ENCODE measurements at regions not wholly inside any gene's neighbourhood (a gene's known extent, or its start where the extent isn't known, plus 50 kb on each side); places are given as distances from the start of the nearest gene placed in this dataset.
"Not testable (repeated sequence)": the region's sequence is repeated elsewhere in the genome, so short reads cannot be mapped to it uniquely, and the experiment has no call there.

DNA sequence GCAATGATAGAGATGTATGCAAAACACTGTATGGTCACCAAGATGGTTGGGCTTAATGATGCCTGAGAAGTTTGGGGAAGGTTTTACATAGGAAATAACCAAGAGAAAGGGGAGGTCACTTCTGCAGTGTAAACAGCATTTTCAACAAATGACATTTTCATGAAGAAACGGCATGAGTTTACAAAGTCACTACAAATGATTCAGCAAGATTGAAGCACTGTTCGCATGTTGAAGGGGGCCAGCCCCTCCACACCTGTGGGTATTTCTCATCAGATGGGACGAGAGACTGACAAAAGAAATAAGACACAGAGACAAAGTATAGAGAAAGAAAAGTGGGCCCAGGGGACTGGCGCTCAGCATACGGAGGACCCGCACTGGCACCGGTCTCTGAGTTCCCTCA is 234.1 kb upstream of the POGK start:
- H3K27ac ChIP-seq (ENCODE audit: low read depth, low read length, severe bottlenecking), result no peak overlapping the region
- no peaks in the 10 kb centered on the region for H3K4me1 ChIP-seq (ENCODE audit: control insufficient read depth, insufficient read depth, low read length, poor library complexity, severe bottlenecking)
- no peak overlapping the region for H3K4me3 ChIP-seq (ENCODE audit: extremely low read depth, insufficient read depth, low read length, poor library complexity, severe bottlenecking)
- no peaks in the 10 kb centered on the region for H3K9me3 ChIP-seq (ENCODE audit: control insufficient read depth, low read length)
- WGBS, 2 experiments (ENCODE audit: insufficient coverage in 2 of 2), result 90% methylated on average over 2 of the region's 7 CpGs
- no peaks in the 10 kb centered on the region for H3K36me3 ChIP-seq (ENCODE audit: control insufficient read depth, insufficient read depth, low read length)

DNA sequence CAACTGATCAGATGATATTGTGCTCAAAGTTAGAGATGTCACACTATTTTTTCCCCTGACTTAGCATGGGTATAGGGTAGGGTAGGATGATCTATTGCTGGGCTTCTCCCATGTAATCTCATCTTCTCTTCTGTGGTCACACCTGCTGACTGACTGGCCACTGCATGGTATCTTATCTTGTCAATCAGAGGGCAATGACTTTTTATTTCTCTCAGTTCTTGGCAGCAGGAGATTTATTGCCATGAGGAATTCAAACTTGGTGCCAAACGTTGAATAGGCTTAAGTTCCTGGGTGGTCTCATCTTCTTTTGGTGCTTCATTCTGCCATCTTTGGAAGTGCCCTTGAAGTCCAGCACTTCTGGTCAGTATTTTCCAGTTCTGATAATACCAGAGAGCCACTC is 226.4 kb upstream of the POGK start:
- no peaks in the 10 kb centered on the region for H3K9me3 ChIP-seq (ENCODE audit: control insufficient read depth, low read length)
- no peak overlapping the region for H3K4me3 ChIP-seq (ENCODE audit: extremely low read depth, insufficient read depth, low read length, poor library complexity, severe bottlenecking)
- no peaks in the 10 kb centered on the region for H3K36me3 ChIP-seq (ENCODE audit: control insufficient read depth, insufficient read depth, low read length)
- no peaks in the 10 kb centered on the region for H3K4me1 ChIP-seq (ENCODE audit: control insufficient read depth, insufficient read depth, low read length, poor library complexity, severe bottlenecking)
- no peak overlapping the region for H3K27ac ChIP-seq (ENCODE audit: low read depth, low read length, severe bottlenecking)
- WGBS, 2 experiments (ENCODE audit: insufficient coverage in 2 of 2), result 50 to 71% methylated on average over 1 of the region's 1 CpG

DNA sequence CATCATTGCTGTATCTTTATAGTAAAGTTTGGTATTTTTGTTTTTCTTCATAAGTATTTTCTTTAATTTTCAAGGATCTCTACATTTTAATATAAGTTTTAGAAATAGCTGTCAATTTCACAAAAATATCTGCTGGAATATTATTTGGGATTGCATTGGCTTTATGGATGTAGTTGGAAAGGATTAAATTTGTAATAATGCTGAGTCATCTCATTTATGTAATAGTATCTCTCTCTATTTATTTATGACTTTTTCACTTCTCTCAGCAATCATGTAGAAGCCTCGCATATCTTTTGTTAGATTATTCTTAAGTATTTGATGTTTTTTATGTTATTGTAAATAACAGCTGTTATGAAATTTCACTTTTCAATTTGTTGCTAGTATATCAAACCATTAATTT is 223.1 kb upstream of the POGK start:
- no peaks in the 10 kb centered on the region for H3K4me1 ChIP-seq (ENCODE audit: control insufficient read depth, insufficient read depth, low read length, poor library complexity, severe bottlenecking)
- H3K4me3 ChIP-seq (ENCODE audit: extremely low read depth, insufficient read depth, low read length, poor library complexity, severe bottlenecking), result no peak overlapping the region
- no peaks in the 10 kb centered on the region for H3K9me3 ChIP-seq (ENCODE audit: control insufficient read depth, low read length)
- H3K36me3 ChIP-seq (ENCODE audit: control insufficient read depth, insufficient read depth, low read length), result no peaks in the 10 kb centered on the region
- H3K27ac ChIP-seq (ENCODE audit: low read depth, low read length, severe bottlenecking), result no peak overlapping the region
- no CpG with 5 or more reads among the region's 1 CpG for WGBS, 2 experiments (ENCODE audit: insufficient coverage in 2 of 2)

DNA sequence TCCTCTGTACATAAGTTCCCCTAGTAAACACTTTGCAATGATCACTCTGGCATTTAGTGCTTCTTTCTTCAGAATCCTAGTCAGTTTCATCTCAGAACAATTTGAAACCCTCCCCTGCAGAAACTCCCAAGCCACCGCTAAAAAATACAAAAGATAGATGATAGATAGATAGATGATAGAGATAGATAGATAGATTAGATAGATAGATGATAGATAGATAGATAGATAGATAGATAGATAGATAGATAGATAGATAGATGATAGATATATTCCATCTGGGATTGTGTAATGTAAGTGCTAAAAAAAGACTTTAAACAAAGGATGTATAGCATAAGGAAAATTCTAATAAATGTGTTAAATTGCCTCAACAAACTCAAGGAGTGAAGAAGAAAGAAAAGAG is 212.6 kb upstream of the POGK start:
- no peaks in the 10 kb centered on the region for H3K9me3 ChIP-seq (ENCODE audit: control insufficient read depth, low read length)
- WGBS, 2 experiments (ENCODE audit: insufficient coverage in 2 of 2), result no CpG with 5 or more reads among the region's 1 CpG
- no peaks in the 10 kb centered on the region for H3K36me3 ChIP-seq (ENCODE audit: control insufficient read depth, insufficient read depth, low read length)
- no peak overlapping the region for H3K27ac ChIP-seq (ENCODE audit: low read depth, low read length, severe bottlenecking)
- no peak overlapping the region for H3K4me3 ChIP-seq (ENCODE audit: extremely low read depth, insufficient read depth, low read length, poor library complexity, severe bottlenecking)
- H3K4me1 ChIP-seq (ENCODE audit: control insufficient read depth, insufficient read depth, low read length, poor library complexity, severe bottlenecking), result no peaks in the 10 kb centered on the region

DNA sequence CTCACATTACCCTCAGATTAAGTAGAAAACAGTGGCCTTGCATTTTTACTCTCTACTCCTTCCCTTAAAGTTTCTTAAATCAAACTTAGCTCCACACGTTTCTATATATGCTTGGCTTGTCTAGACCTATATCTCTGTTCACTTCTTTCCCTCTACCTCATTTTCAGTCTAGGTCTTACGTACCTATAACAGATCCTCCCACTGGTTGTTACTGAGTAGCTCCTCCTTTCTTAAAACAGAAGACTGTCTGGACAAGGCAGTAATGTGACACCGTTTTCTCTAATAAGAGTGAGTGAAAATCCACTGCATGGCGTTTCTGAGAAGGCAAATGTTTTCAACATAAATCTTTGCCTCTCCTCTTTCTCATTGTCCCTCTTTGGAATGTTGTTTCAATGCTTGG is 211.7 kb upstream of the POGK start:
- Histone ChIP-seq H3K4me1 (ENCODE audit: control insufficient read depth, insufficient read depth, low read length, poor library complexity, severe bottlenecking) (no peaks in the 10 kb centered on the region), H3K27ac (ENCODE audit: low read depth, low read length, severe bottlenecking) (no peak overlapping the region), H3K4me3 (ENCODE audit: extremely low read depth, insufficient read depth, low read length, poor library complexity, severe bottlenecking) (no peak overlapping the region), H3K36me3 (ENCODE audit: control insufficient read depth, insufficient read depth, low read length) (no peaks in the 10 kb centered on the region), H3K9me3 (ENCODE audit: control insufficient read depth, low read length) (no peaks in the 10 kb centered on the region)
- WGBS, 2 experiments (ENCODE audit: insufficient coverage in 2 of 2), result 83 to 96% methylated on average over 1 to 3 of the region's 4 CpGs

DNA sequence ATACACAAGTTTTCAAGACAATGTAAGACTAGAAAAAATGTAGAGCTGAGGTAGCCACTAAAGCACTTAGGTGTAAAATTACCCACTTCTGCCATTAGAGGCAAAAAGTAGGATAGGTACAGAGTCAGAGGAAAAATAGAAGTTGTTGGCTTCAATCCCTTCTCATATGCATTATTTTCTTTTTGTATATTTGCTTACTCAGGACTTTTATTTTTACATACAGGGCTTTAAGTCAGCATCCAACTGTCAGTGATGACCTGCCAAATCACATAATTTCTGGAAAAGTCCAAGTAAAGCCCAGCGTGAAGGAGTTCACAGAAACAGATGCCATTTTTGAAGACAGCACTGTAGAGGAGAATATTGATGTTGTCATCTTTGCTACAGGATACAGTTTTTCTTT is 211.0 kb upstream of the POGK start:
- Histone ChIP-seq H3K9me3 (ENCODE audit: control insufficient read depth, low read length) (no peaks in the 10 kb centered on the region), H3K4me1 (ENCODE audit: control insufficient read depth, insufficient read depth, low read length, poor library complexity, severe bottlenecking) (no peaks in the 10 kb centered on the region), H3K27ac (ENCODE audit: low read depth, low read length, severe bottlenecking) (no peak overlapping the region), H3K4me3 (ENCODE audit: extremely low read depth, insufficient read depth, low read length, poor library complexity, severe bottlenecking) (no peak overlapping the region), H3K36me3 (ENCODE audit: control insufficient read depth, insufficient read depth, low read length) (no peaks in the 10 kb centered on the region)
- WGBS, 2 experiments (ENCODE audit: insufficient coverage in 2 of 2), result 100% methylated on average over 1 of the region's 1 CpG; no CpG with 5 or more reads in 1 of the 2 experiments

DNA sequence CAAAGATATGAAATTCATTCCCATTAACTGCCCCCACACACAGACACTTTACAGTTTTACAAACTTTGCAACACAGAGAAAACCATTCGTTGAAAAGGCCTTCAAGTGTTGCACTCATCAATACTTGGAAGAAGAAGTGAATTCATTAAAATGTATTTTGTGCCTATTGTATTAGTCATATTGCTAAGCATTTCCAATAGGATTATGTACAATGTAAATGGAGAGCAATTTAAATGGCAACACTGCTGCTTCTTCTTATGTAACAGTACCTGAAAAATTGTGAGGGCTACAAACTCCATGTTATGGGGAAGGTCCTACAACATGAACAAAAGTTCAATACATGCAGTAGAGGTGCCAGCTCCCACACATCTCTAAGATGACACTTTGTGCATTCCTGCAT is 209.3 kb upstream of the POGK start:
- no CpG with 5 or more reads among the region's 1 CpG for WGBS, 2 experiments (ENCODE audit: insufficient coverage in 2 of 2)
- Histone ChIP-seq H3K27ac (ENCODE audit: low read depth, low read length, severe bottlenecking) (no peak overlapping the region), H3K4me1 (ENCODE audit: control insufficient read depth, insufficient read depth, low read length, poor library complexity, severe bottlenecking) (no peaks in the 10 kb centered on the region), H3K36me3 (ENCODE audit: control insufficient read depth, insufficient read depth, low read length) (no peaks in the 10 kb centered on the region), H3K4me3 (ENCODE audit: extremely low read depth, insufficient read depth, low read length, poor library complexity, severe bottlenecking) (no peak overlapping the region), H3K9me3 (ENCODE audit: control insufficient read depth, low read length) (no peaks in the 10 kb centered on the region)

DNA sequence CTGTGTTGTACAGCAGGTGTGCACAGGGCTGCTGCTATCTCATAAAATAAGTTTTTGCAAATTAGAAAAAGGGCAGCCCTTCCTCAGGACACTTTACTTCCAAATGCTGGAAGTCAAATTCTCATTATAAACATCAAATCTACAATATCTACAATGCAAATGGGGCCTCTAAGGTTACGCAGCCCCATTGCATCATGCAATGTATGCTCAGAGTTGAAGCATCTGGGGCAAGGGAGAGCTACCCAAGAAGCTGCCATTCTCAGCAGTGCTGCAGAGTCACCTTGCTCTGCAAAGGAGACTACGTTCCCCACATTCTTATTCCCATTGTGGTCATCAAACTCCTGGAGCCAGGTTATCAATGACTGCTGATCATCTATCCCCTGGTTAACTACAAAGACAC is 208.9 kb upstream of the POGK start:
- Histone ChIP-seq H3K9me3 (ENCODE audit: control insufficient read depth, low read length) (no peaks in the 10 kb centered on the region), H3K36me3 (ENCODE audit: control insufficient read depth, insufficient read depth, low read length) (no peaks in the 10 kb centered on the region), H3K4me3 (ENCODE audit: extremely low read depth, insufficient read depth, low read length, poor library complexity, severe bottlenecking) (no peak overlapping the region), H3K4me1 (ENCODE audit: control insufficient read depth, insufficient read depth, low read length, poor library complexity, severe bottlenecking) (no peaks in the 10 kb centered on the region), H3K27ac (ENCODE audit: low read depth, low read length, severe bottlenecking) (no peak overlapping the region)
- WGBS, 2 experiments (ENCODE audit: insufficient coverage in 2 of 2), result 94 to 100% methylated on average over 2 of the region's 2 CpGs

DNA sequence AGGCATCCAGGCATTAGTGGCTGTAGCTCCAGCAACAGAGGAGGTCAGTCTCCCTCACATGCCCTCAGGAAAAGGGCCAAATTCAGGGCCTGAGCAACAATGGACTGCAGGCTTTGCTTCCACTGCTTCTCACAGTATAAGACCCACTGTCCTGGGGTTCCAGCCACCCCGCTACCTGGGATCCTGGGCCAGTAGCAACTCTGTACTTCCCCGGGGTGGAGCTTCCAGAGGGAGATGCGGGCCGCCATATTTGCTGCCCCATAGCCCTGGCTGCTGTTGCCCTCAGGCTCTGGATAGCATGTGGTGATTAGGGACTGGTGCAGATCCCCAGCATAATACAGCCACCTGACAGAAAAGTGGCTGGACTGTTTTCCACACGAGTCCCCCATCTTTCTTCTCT is 201.1 kb upstream of the POGK start:
- Histone ChIP-seq H3K4me1 (ENCODE audit: control insufficient read depth, insufficient read depth, low read length, poor library complexity, severe bottlenecking) (no peaks in the 10 kb centered on the region), H3K27ac (ENCODE audit: low read depth, low read length, severe bottlenecking) (no peak overlapping the region), H3K4me3 (ENCODE audit: extremely low read depth, insufficient read depth, low read length, poor library complexity, severe bottlenecking) (no peak overlapping the region), H3K36me3 (ENCODE audit: control insufficient read depth, insufficient read depth, low read length) (no peaks in the 10 kb centered on the region), H3K9me3 (ENCODE audit: control insufficient read depth, low read length) (no peaks in the 10 kb centered on the region)
- 79 to 92% methylated on average over 2 to 3 of the region's 5 CpGs for WGBS, 2 experiments (ENCODE audit: insufficient coverage in 2 of 2)

DNA sequence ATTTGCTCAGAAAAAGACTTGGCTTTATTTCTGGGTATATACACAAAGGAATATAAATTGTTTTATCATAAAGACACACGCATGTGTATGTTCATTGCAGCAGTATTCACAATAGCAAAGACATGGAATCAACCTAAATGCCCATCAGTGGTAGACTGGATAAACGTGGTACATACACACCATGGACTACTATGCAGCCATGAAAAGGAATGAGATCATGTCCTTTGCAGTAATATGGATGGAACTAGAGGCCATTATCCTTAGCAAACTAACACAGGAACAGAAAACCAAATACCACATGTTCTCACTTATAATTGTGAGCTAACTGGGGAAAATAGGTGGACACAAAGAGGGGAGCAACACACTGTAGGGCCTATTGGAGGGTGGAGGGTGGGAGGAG is 182.0 kb upstream of the POGK start:
- not testable (repeated sequence) for H3K4me3 ChIP-seq (ENCODE audit: extremely low read depth, insufficient read depth, low read length, poor library complexity, severe bottlenecking); H3K27ac ChIP-seq (ENCODE audit: low read depth, low read length, severe bottlenecking); H3K9me3 ChIP-seq (ENCODE audit: control insufficient read depth, low read length); H3K36me3 ChIP-seq (ENCODE audit: control insufficient read depth, insufficient read depth, low read length); H3K4me1 ChIP-seq (ENCODE audit: control insufficient read depth, insufficient read depth, low read length, poor library complexity, severe bottlenecking)
- WGBS, 2 experiments (ENCODE audit: insufficient coverage in 2 of 2), result 67% methylated on average over 1 of the region's 2 CpGs; no CpG with 5 or more reads in 1 of the 2 experiments

DNA sequence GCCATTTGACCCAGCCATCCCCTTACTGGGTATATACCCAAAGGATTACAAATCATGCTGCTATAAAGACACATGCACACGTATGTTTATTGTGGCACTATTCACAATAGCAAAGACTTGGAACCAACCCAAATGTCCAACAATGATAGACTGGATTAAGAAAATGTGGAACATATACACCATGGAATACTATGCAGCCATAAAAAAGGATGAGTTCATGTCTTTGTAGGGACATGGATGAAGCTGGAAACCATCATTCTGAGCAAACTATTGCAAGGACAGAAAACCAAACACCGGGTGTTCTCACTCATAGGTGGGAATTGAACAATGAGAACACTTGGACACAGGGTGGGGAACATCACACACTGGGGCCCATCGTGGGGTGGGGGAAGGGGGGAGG is 172.5 kb upstream of the POGK start:
- H3K4me3 ChIP-seq (ENCODE audit: extremely low read depth, insufficient read depth, low read length, poor library complexity, severe bottlenecking); H3K27ac ChIP-seq (ENCODE audit: low read depth, low read length, severe bottlenecking); H3K9me3 ChIP-seq (ENCODE audit: control insufficient read depth, low read length); H3K4me1 ChIP-seq (ENCODE audit: control insufficient read depth, insufficient read depth, low read length, poor library complexity, severe bottlenecking); H3K36me3 ChIP-seq (ENCODE audit: control insufficient read depth, insufficient read depth, low read length): not testable (repeated sequence)
- WGBS, 2 experiments (ENCODE audit: insufficient coverage in 2 of 2), result 83 to 94% methylated on average over 2 of the region's 3 CpGs

DNA sequence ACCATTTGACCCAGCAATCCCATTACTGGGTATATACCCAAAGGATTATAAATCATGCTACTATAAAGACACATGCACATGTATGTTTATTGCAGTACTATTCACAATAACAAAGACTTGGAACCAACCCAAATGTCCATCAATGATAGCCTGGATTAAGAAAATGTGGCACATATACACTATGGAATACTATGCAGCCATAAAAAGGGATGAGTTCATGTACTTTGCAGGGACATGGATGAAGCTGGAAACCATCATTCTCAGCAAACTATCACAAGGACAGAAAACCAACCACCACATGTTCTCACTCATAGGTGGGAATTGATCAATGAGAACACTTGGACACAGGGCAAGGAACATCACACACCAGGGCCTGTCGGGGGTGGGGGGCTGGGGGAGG is 171.7 kb upstream of the POGK start:
- not testable (repeated sequence) for H3K4me3 ChIP-seq (ENCODE audit: extremely low read depth, insufficient read depth, low read length, poor library complexity, severe bottlenecking); H3K9me3 ChIP-seq (ENCODE audit: control insufficient read depth, low read length); H3K27ac ChIP-seq (ENCODE audit: low read depth, low read length, severe bottlenecking); H3K36me3 ChIP-seq (ENCODE audit: control insufficient read depth, insufficient read depth, low read length); H3K4me1 ChIP-seq (ENCODE audit: control insufficient read depth, insufficient read depth, low read length, poor library complexity, severe bottlenecking)
- WGBS, 2 experiments (ENCODE audit: insufficient coverage in 2 of 2), result 80% methylated on average over 1 of the region's 1 CpG; no CpG with 5 or more reads in 1 of the 2 experiments

Measured in mesodermal cell (in vitro differentiated cells).